GM10248 (cell line): ENCODE measurements at regions not wholly inside any gene's neighbourhood (a gene's known extent, or its start where the extent isn't known, plus 50 kb on each side); places are given as distances from the start of the nearest gene placed in this dataset.
"Not testable (repeated sequence)": the region's sequence is repeated elsewhere in the genome, so short reads cannot be mapped to it uniquely, and the experiment has no call there.

Experiments
- CTCF ChIA-PET: fragments of 300-600 bp; sonication (Branson Sonifier 250); formaldehyde crosslinking; extraction: SDS; loops from one replicate; lab custom pipeline; 2021; ENCODE audit warnings: antibody characterized with exemption; lab: Yijun Ruan, JAX
- POLR2A ChIA-PET: fragments of 350-650 bp; sonication (Branson Sonifier 250); formaldehyde crosslinking; extraction: SDS; loops from one replicate; lab custom pipeline; 2020; ENCODE audit warnings: antibody characterized with exemption; lab: Yijun Ruan, JAX
- DNase-seq: peaks from one replicate; pipeline ENCODE4 v3.0.0; 2012; ENCODE audit errors: extremely low spot score
- TF ChIP-seq, protein P1 (sequence below): IDR thresholded peaks from 2 replicates; pipeline ENCODE4 v1.5.1; 2012; ENCODE audit warnings: mild to moderate bottlenecking, low read depth; ENCODE audit errors: extremely low read depth, missing control alignments, control extremely low read depth

DNA sequence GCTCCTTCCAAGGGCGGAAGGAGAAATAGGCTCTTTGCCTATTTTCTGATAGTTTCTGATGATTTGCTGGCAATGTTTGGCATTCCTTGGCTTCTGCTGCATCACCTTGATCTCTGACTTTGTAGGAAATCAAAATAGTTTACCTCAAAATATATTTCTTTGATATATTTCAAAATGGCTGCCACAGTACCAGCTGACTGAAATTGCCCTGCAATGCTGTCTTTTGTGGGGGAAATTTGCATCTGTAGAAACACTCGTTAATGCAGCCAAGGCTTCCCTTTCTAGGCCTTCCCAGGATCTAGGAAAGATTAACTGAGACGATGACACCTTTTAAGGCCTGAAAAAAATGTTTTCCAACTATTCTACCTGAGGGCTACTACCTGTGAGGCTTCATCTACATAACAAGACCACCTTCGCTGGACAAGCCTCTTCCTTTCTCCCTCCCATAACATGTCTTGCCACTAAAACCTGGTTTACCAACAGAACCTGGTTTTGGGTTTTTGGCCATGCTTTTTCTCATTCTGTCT lies 212.8 kb upstream of the SSTR1 start:
- ChIA-PET CTCF (no interaction called here), POLR2A (no interaction called here)
- TF ChIP-seq, protein P1, sequence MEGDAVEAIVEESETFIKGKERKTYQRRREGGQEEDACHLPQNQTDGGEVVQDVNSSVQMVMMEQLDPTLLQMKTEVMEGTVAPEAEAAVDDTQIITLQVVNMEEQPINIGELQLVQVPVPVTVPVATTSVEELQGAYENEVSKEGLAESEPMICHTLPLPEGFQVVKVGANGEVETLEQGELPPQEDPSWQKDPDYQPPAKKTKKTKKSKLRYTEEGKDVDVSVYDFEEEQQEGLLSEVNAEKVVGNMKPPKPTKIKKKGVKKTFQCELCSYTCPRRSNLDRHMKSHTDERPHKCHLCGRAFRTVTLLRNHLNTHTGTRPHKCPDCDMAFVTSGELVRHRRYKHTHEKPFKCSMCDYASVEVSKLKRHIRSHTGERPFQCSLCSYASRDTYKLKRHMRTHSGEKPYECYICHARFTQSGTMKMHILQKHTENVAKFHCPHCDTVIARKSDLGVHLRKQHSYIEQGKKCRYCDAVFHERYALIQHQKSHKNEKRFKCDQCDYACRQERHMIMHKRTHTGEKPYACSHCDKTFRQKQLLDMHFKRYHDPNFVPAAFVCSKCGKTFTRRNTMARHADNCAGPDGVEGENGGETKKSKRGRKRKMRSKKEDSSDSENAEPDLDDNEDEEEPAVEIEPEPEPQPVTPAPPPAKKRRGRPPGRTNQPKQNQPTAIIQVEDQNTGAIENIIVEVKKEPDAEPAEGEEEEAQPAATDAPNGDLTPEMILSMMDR: no peak
- DNase-seq: no peak

GRCh38 chr14:37997017-37997416 lies 210.7 kb upstream of the SSTR1 start:
- no peak for DNase-seq
- CTCF ChIA-PET: no interaction called here
- POLR2A ChIA-PET: no interaction called here

GRCh38 chr14:38000340-38000739 lies 207.4 kb upstream of the SSTR1 start:
- DNase-seq: no peak
- ChIA-PET CTCF (interaction anchor here (1.1 kb wide), 1 partner anchor 10 kb away, joined by 3 read pairs; no protein-coding TSS in a partner anchor), POLR2A (no interaction called here)
- TF ChIP-seq, protein P1: no peak

More at GRCh38 chr14:37997017-37997416, 210.7 kb upstream of the SSTR1 start:
- TF ChIP-seq, protein P1: no peak

GRCh38 chr14:38001501-38001900 lies 206.2 kb upstream of the SSTR1 start:
- DNase-seq: no peak
- ChIA-PET POLR2A (no interaction called here), CTCF (no interaction called here)
- TF ChIP-seq, protein P1: no peak

DNA sequence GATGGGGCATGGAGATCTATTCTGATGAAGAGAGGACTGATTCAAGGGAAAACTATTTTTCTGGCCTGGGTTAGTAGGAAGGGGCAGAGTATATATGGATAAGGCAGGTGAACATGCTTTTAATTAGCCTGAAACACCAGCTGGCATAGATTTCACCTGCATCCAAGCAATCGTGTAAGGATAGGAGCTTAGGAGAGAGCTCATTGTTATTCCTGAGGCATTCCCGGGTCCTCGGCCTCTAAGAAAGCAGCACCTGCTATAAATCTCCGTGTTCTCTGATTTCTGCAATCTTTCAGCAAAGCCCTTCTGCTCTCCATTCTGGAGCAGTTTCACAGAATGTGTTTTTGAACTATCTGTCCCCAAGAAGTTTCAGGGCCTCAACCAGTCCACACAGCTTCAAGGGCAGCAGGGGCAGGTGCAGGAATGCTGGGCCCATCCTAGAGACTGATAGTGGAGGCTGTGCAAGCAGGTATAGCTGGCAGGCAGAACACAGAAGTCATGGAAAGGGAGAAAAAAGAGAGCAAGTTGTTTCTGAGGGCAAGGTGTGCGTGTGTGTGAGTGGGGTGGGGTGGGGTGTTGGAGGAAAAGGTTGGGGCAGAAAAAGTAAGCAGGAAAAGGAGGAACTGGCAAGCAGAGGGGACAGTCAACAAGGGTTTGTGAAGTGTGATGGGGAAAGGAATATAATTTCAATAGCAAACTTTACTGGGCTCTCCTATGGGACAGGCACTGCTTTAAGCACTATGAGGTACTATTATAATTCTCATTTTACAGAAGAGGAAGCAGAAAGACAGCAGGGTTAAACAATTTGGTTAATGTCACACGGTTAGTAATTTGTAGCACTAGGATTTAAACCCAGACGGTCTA lies 203.7 kb upstream of the SSTR1 start:
- POLR2A ChIA-PET: no interaction called here
- no peak for DNase-seq
- CTCF ChIA-PET: interaction anchor here (2.2 kb wide), 1 partner anchor 12 kb away, joined by 6 read pairs; no protein-coding TSS in a partner anchor
- TF ChIP-seq, protein P1: no peak

- no peak for DNase-seq
- ChIA-PET POLR2A (no interaction called here), CTCF (interaction anchor here (2.2 kb wide), 1 partner anchor 11 kb away, joined by 6 read pairs; no protein-coding TSS in a partner anchor)
- TF ChIP-seq, protein P1: no peak
These were observed 203.2 kb upstream of the SSTR1 start for GRCh38 chr14:38004610-38004879.

DNA sequence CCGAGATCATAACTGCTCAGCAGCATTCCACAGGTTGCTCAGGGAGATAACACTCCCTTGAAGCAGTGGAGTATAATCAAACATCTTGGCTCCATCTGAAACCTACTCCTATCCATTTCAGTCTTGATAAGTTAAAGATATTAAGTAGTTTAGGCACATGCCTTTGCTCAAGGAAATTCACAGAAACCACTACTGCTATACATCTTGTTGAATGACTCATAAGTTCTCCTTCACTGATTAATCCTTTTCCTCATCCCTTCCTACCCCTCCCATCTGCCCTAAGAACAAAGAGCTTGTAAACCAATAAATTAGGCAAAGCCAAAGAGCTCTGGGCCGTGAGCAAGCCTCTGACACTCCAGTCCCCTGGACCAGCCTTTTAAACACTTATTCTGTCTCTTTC lies 196.5 kb upstream of the SSTR1 start:
- CTCF ChIA-PET, POLR2A ChIA-PET, DNase-seq: not testable (repeated sequence)
